K562 (cell line): ENCODE measurements at regions not wholly inside any gene's neighbourhood (a gene's known extent, or its start where the extent isn't known, plus 50 kb on each side); places are given as distances from the start of the nearest gene placed in this dataset.
A peak's percentile ranks its signal among the peaks of the same experiment; 100 is the strongest.

Source experiments
- ATAC-seq: fragments of 200-7000 bp; cut with Tn5 transposase; 3 replicates; pipeline ENCODE4 v1.9.1; 2020; ENCODE audit warnings: moderate library complexity
- BruUV-seq: library from RNA; stranded (reverse); fragments of 400-500 nt; replicated peaks from 2 replicates; lab custom pipeline; 2021; lab: Mats Ljungman, UMichigan
- CTCF ChIA-PET: fragments of 300-600 bp; formaldehyde crosslinking; extraction: SDS; loops from one replicate; lab custom pipeline; 2021; ENCODE audit warnings: low intra/inter-chr PET ratio; lab: Yijun Ruan, JAX
- POLR2A ChIA-PET: fragments of 300-600, 350-650 bp; sonication (Branson Sonifier 250); formaldehyde crosslinking; extraction: SDS; loops from one replicate; lab custom pipeline; 2021; ENCODE audit warnings: antibody characterized with exemption, inconsistent platforms; lab: Yijun Ruan, JAX
- DNase-seq, 4 experiments: peaks; one replicate each; pipeline versions ENCODE4 v3.0.0 to v3.0.0-alpha.2; 2011 to 2018; ENCODE audit warnings: low spot score in 3 of 4, mixed read lengths in 3 of 4; ENCODE audit errors: extremely low read depth in 1 of 4
- FAIRE-seq: peaks from 2 replicates; lab custom pipeline; 2011; peaks lifted over from hg19 to GRCh38; lab: Jason Lieb, UNC
- H2AFZ ChIP-seq: 2 replicates; pipeline ENCODE4 v1.6.0; 2011; ENCODE audit warnings: low read depth, low read length, control low read depth, inconsistent platforms
- H3K27ac ChIP-seq: fragments of 200-600 bp; 3 replicates; pipeline ENCODE4 v1.8.0; 2011; ENCODE audit warnings: low read depth, mild to moderate bottlenecking, control low read depth, inconsistent platforms, low read length, moderate library complexity, mixed read lengths; ENCODE audit errors: extremely low read depth
- H3K27me3 ChIP-seq, 2 experiments: fragments of 300-600 bp in 1 of 2; 2 replicates in 1 of 2; 3 replicates in 1 of 2; pipeline versions ENCODE4 v1.6.0 to v1.8.0; 2011; ENCODE audit warnings: inconsistent platforms in 2 of 2, low read length in 2 of 2, mild to moderate bottlenecking in 1 of 2, mixed read lengths in 1 of 2, moderate library complexity in 1 of 2; ENCODE audit not compliant: control insufficient read depth in 2 of 2, insufficient read depth in 2 of 2
- H3K36me3 ChIP-seq: fragments of 300-600 bp; 3 replicates; pipeline ENCODE4 v1.8.0; 2011; ENCODE audit warnings: mild to moderate bottlenecking, low read length, inconsistent platforms; ENCODE audit not compliant: control insufficient read depth, insufficient read depth
- H3K4me1 ChIP-seq, 2 experiments: fragments of 200-600 bp in 1 of 2; replicated peaks in 1 of 2; 2 replicates in 1 of 2; 3 replicates in 1 of 2; pipeline versions ENCODE4 v1.5.1 to v1.8.0; 2011; ENCODE audit warnings: inconsistent platforms in 2 of 2, low read length in 2 of 2, mild to moderate bottlenecking in 1 of 2, mixed read lengths in 1 of 2, moderate library complexity in 1 of 2; ENCODE audit not compliant: control insufficient read depth in 2 of 2, insufficient read depth in 2 of 2
- H3K4me2 ChIP-seq: 2 replicates; pipeline ENCODE4 v1.6.1; 2011; ENCODE audit warnings: low read length, control low read depth, inconsistent platforms, mixed read lengths; ENCODE audit not compliant: insufficient read depth
- H3K4me3 ChIP-seq: fragments of 200-600 bp; sonication (generic), shearing (Covaris generic); 2 replicates; pipeline ENCODE4 v1.5.1; 2016; ENCODE audit warnings: control low read depth, inconsistent platforms
- H3K79me2 ChIP-seq: fragments of 200-600 bp; 3 replicates; pipeline ENCODE4 v1.8.0; 2011; ENCODE audit warnings: low read length, inconsistent platforms; ENCODE audit not compliant: control insufficient read depth, insufficient read depth
- H3K9ac ChIP-seq, 2 experiments: 2 replicates each; pipeline versions ENCODE4 v1.6.0 to v1.6.1; 2011; ENCODE audit warnings: low read depth in 2 of 2, low read length in 2 of 2, control low read depth in 1 of 2, inconsistent platforms in 1 of 2, mild to moderate bottlenecking in 1 of 2, mixed read lengths in 1 of 2; ENCODE audit not compliant: insufficient read depth in 1 of 2
- H3K9me1 ChIP-seq: one replicate; pipeline ENCODE4 v1.6.0; 2011; ENCODE audit warnings: inconsistent platforms, mild to moderate bottlenecking, low read length, moderate library complexity; ENCODE audit not compliant: control insufficient read depth, insufficient read depth
- H3K9me3 ChIP-seq: replicated peaks from 2 replicates; pipeline ENCODE4 v1.5.1; 2011; ENCODE audit warnings: low read depth, low read length, inconsistent platforms; ENCODE audit not compliant: control insufficient read depth, insufficient read depth
- H4K20me1 ChIP-seq: replicated peaks from 2 replicates; pipeline ENCODE4 v1.6.1; 2011; ENCODE audit warnings: low read length, inconsistent platforms, mixed read lengths; ENCODE audit not compliant: control insufficient read depth, insufficient read depth
- CBX5 ChIP-seq: IDR thresholded peaks from 2 replicates; pipeline ENCODE4 v1.6.1; 2014; ENCODE audit warnings: low read depth, borderline replicate concordance
- FUS ChIP-seq: fragments of 200-400 bp; formaldehyde crosslinking; optimal IDR thresholded peaks from 2 replicates; pipeline ENCODE3; 2017; ENCODE audit warnings: low read depth, low read length
- NFIC ChIP-seq: fragments of 450-650 bp; IDR thresholded peaks from 2 replicates; pipeline ENCODE4 v1.6.1; 2017; ENCODE audit warnings: mild to moderate bottlenecking, inconsistent platforms
- NFIX ChIP-seq: fragments of 250-450 bp; sonication (Bioruptor Pico); IDR thresholded peaks from 2 replicates; pipeline ENCODE4 v1.4.0; 2020; ENCODE audit warnings: low read depth, mild to moderate bottlenecking, moderate library complexity
- NRF1 ChIP-seq, 2 experiments: fragments of 450-650 bp; IDR thresholded peaks in 1 of 2; conservative IDR thresholded peaks in 1 of 2; 2 replicates each; pipeline ENCODE4 v1.6.1; 2014; ENCODE audit warnings: mild to moderate bottlenecking in 2 of 2
- STAT6 ChIP-seq: sonication (generic); formaldehyde crosslinking; IDR thresholded peaks from 2 replicates; pipeline ENCODE4 v1.8.1; 2023; ENCODE audit warnings: mild to moderate bottlenecking, missing genetic modification reagents
- WGBS: fragments of 100-300 bp; shearing (Covaris generic); methylation state at CpG from one replicate; pipeline ENCODE4 v1.1.6; 2016; ENCODE audit warnings: low coverage, mixed read lengths; ENCODE audit not compliant: insufficient coverage; ENCODE audit errors: missing lambda C conversion rate; 5-methylcytosine and 5-hydroxymethylcytosine counted together
- in situ Hi-C: fragments of 300-500 bp; cut with MboI; formaldehyde crosslinking; loops from 4 replicates; pipeline ENCODE4 v1.15.0; 2018; ENCODE audit warnings: inconsistent platforms, mixed read lengths
- intact Hi-C: fragments of 100-400 bp; cut with micrococcal nuclease; formaldehyde crosslinking; loops from 2 replicates; pipeline ENCODE4 v1.14.2; 2022
- TF ChIP-seq, protein P1 (sequence below): fragments of 250-450 bp; sonication (Bioruptor Pico); IDR thresholded peaks from 2 replicates; pipeline ENCODE4 v1.4.0; 2020; ENCODE audit warnings: mild to moderate bottlenecking, moderate library complexity

DNA sequence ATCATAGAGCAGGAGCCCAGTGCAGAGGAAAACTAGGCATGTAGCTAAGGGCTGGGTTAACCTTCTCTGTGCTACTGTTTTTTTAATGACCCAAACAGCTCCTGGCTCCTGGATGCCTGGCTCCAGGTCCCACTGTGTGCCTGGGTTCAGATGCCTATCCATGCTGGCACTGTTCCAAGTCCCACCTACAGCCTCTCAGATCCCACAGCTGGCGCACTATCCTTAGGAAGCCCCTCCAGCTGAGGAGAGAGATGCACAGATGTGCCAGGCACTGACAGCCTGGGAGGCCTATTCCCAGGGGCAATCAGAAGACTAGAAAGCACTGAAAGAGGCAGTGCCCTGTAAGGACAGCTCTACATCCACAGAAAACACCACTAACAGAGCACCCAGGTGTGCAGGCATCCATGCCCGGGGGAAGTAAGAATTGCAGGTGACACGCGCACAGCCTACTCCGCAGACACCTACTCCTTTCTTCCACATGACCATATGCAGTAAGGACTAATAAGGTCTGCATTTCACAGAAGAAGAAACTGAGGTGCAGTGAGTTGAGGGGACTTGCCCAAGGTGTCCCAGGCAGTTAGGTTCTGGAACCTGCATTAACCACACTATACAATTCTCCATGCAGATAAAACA lies 51.2 kb downstream of the PITPNM2 start:
- TF ChIP-seq STAT6 (CRISPR knock-in tag) (no peak), CBX5 (no peak), NFIX (CRISPR knock-in tag) (0 out of 2 replicates have a peak, but pooled peaks have one; percentile 19), NRF1 (conservative IDR thresholded peaks at IDR 0.05 in 1 of 2, IDR thresholded peaks at IDR 0.05 in 1 of 2) (no peak), NFIC (peak; percentile 81), FUS (no peak)
- TF ChIP-seq, protein P1, sequence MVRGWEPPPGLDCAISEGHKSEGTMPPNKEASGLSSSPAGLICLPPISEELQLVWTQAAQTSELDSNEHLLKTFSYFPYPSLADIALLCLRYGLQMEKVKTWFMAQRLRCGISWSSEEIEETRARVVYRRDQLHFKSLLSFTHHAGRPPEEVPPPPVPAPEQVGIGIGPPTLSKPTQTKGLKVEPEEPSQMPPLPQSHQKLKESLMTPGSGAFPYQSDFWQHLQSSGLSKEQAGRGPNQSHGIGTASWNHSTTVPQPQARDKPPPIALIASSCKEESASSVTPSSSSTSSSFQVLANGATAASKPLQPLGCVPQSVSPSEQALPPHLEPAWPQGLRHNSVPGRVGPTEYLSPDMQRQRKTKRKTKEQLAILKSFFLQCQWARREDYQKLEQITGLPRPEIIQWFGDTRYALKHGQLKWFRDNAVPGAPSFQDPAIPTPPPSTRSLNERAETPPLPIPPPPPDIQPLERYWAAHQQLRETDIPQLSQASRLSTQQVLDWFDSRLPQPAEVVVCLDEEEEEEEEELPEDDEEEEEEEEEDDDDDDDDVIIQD (CRISPR knock-in tag): no peak
- FAIRE-seq (no peak), ATAC-seq (no peak), DNase-seq (no peak)
- Histone ChIP-seq H3K9me1 (no peaks in the 10 kb centered on the region), H3K4me3 (no peak overlapping the region), H3K79me2 (no peaks in the 10 kb centered on the region), H2AFZ (no peak overlapping the region), H3K27me3 (no peaks in the 10 kb centered on the region), H3K9ac (no peak overlapping the region), H3K4me1 (peaks cover 6 to 9% of the 10 kb centered on the region in 2 experiments; a peak in 4 of 5 replicates), H3K27ac (no peak overlapping the region), H3K36me3 (no peaks in the 10 kb centered on the region; the same call in 2 of the 3 replicates), H4K20me1 (no peaks in the 10 kb centered on the region), H3K9me3 (no peaks in the 10 kb centered on the region), H3K4me2 (no peak overlapping the region)
- 95% methylated on average over 5 of the region's 5 CpGs for WGBS
- in situ Hi-C loops (no loop called here), intact Hi-C loops (no loop called here)
- CTCF ChIA-PET: no interaction called here
- BruUV-seq: no TSS peak
- POLR2A ChIA-PET: no interaction called here
